ENCODE measurements at regions not wholly inside any gene's neighbourhood (a gene's known extent, or its start where the extent isn't known, plus 50 kb on each side); places are given as distances from the start of the nearest gene placed in this dataset.

DNA sequence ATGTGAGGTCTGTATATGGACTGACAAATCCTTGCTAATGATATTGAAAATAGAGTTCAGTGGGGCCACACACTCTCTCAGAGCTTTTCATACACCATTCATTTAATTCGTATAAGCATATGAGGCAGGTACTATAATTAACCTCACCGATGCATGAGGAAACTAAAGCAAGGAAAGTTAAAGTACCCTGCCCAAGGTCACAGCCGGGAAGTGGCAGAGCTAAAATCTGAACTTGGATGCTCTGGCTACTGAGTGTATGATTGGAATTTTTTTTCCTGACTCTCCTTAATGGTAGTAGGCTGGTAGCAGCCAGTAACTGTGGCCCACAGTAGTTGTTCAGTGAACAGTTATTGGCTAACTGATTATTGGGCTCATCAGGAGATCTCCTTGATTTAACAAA, 135.3 kb downstream of the NUDT12 start:
- POLR2A ChIA-PET = no interaction called here
- CTCF ChIA-PET = no interaction called here
- Histone ChIP-seq H2AFZ (ENCODE audit: insufficient read depth, low read depth, low read length, poor library complexity, severe bottlenecking) (no peak overlapping the region), H3K79me2 (ENCODE audit: control insufficient read depth, insufficient read depth, low read length) (no peaks in the 10 kb centered on the region), H3K4me1 (ENCODE audit: control insufficient read depth in 2 of 2, insufficient read depth in 2 of 2, low read length in 2 of 2) (no peaks in the 10 kb centered on the region), H3K9ac (ENCODE audit: low read length) (no peak overlapping the region), H3K27ac (ENCODE audit: low read length in 2 of 2) (no peak overlapping the region), H3K9me3 (ENCODE audit: control extremely low read depth in 1 of 3, control insufficient read depth in 2 of 3, insufficient read depth in 1 of 3, low read length in 2 of 3) (no peaks in the 10 kb centered on the region), H3K36me3 (replicated peaks in 1 of 2; ENCODE audit: control extremely low read depth in 1 of 2, control insufficient read depth in 1 of 2, extremely low read depth in 1 of 2, insufficient read depth in 2 of 2, low read length in 1 of 2) (no peaks in the 10 kb centered on the region), H3K4me2 (replicated peaks; ENCODE audit: low read depth, low read length, poor library complexity, severe bottlenecking) (no peak overlapping the region), H4K20me1 (ENCODE audit: control insufficient read depth, insufficient read depth, low read length, poor library complexity, severe bottlenecking) (no peaks in the 10 kb centered on the region), H3K27me3 (replicated peaks in 1 of 4; ENCODE audit: control extremely low read depth in 1 of 4, control insufficient read depth in 3 of 4, insufficient read depth in 4 of 4, low read length in 3 of 4) (no peaks in the 10 kb centered on the region), H3K4me3 (ENCODE audit: control extremely low read depth in 1 of 5, extremely low read depth in 1 of 5, insufficient read depth in 1 of 5, low read depth in 2 of 5, low read length in 4 of 5) (no peak overlapping the region)
- TF ChIP-seq CTCF (IDR thresholded peaks at IDR 0.05) (no peak), EZH2 (IDR thresholded peaks at IDR 0.05; ENCODE audit: borderline replicate concordance, insufficient read depth, low read depth, low read length, poor library complexity, severe bottlenecking) (no peak)
- H3K4me1 Mint-ChIP-seq = no peaks in the 10 kb centered on the region
- H3K27ac Mint-ChIP-seq = no peak overlapping the region
- WGBS (ENCODE audit: insufficient coverage) = 75% methylated on average over 1 of the region's 3 CpGs
- H3K4me3 Mint-ChIP-seq = no peak overlapping the region
- intact Hi-C loops (cut with micrococcal nuclease) = no loop called here
- H3K27me3 Mint-ChIP-seq = no peaks in the 10 kb centered on the region
- DNase-seq = no peak
- no peak for ATAC-seq (ENCODE audit: low read depth)
- no peaks in the 10 kb centered on the region for H3K9me3 Mint-ChIP-seq (ENCODE audit: insufficient read depth)

- H4K20me1 ChIP-seq (ENCODE audit: control insufficient read depth, insufficient read depth, low read length, poor library complexity, severe bottlenecking) = no peaks in the 10 kb centered on the region
- no peaks in the 10 kb centered on the region for H3K79me2 ChIP-seq (ENCODE audit: control insufficient read depth, insufficient read depth, low read length)
- no peak overlapping the region for H3K9ac ChIP-seq (ENCODE audit: low read length)
- H2AFZ ChIP-seq (ENCODE audit: insufficient read depth, low read depth, low read length, poor library complexity, severe bottlenecking) = no peak overlapping the region
- H3K27ac Mint-ChIP-seq = no peak overlapping the region
- no peak for TF ChIP-seq EZH2 (IDR thresholded peaks at IDR 0.05; ENCODE audit: borderline replicate concordance, insufficient read depth, low read depth, low read length, poor library complexity, severe bottlenecking)
- TF ChIP-seq CTCF (IDR thresholded peaks at IDR 0.05) = no peak
- no peaks in the 10 kb centered on the region for H3K9me3 Mint-ChIP-seq (ENCODE audit: insufficient read depth)
- H3K4me3 ChIP-seq (ENCODE audit: control extremely low read depth in 1 of 5, extremely low read depth in 1 of 5, insufficient read depth in 1 of 5, low read depth in 2 of 5, low read length in 4 of 5) = no peak overlapping the region
- no peaks in the 10 kb centered on the region for H3K27me3 ChIP-seq (replicated peaks in 1 of 4; ENCODE audit: control extremely low read depth in 1 of 4, control insufficient read depth in 3 of 4, insufficient read depth in 4 of 4, low read length in 3 of 4)
- POLR2A ChIA-PET = no interaction called here
- H3K27me3 Mint-ChIP-seq = no peaks in the 10 kb centered on the region
- intact Hi-C loops (cut with micrococcal nuclease) = no loop called here
- DNase-seq (no peak), ATAC-seq (ENCODE audit: low read depth) (no peak)
- CTCF ChIA-PET = no interaction called here
- H3K4me3 Mint-ChIP-seq = no peak overlapping the region
- H3K9me3 ChIP-seq (ENCODE audit: control extremely low read depth in 1 of 3, control insufficient read depth in 2 of 3, insufficient read depth in 1 of 3, low read length in 2 of 3) = no peaks in the 10 kb centered on the region
- H3K4me2 ChIP-seq (replicated peaks; ENCODE audit: low read depth, low read length, poor library complexity, severe bottlenecking) = no peak overlapping the region
- H3K4me1 Mint-ChIP-seq = no peaks in the 10 kb centered on the region
- no peaks in the 10 kb centered on the region for H3K36me3 ChIP-seq (replicated peaks in 1 of 2; ENCODE audit: control extremely low read depth in 1 of 2, control insufficient read depth in 1 of 2, extremely low read depth in 1 of 2, insufficient read depth in 2 of 2, low read length in 1 of 2)
- no peaks in the 10 kb centered on the region for H3K4me1 ChIP-seq (ENCODE audit: control insufficient read depth in 2 of 2, insufficient read depth in 2 of 2, low read length in 2 of 2)
- no CpG with 5 or more reads among the region's 3 CpGs for WGBS (ENCODE audit: insufficient coverage)
- H3K27ac ChIP-seq (ENCODE audit: low read length in 2 of 2) = no peak overlapping the region
Measured at GRCh38 chr5:103425686-103426454, 136.7 kb downstream of the NUDT12 start.
